Ovary (tissue), 3 donors: ENCODE measurements at regions not wholly inside any gene's neighbourhood (a gene's known extent, or its start where the extent isn't known, plus 50 kb on each side); places are given as distances from the start of the nearest gene placed in this dataset.

ENCODE experiments used
- CTCF ChIP-seq, 3 donors: fragments of 450-650 bp in 2 of 3; fragments of 200-600 bp in 1 of 3; IDR thresholded peaks; one replicate each; pipeline versions ENCODE4 v1.5.1 to v1.8.0; 2016 to 2022; ENCODE audit warnings: antibody characterized with exemption in 3 of 3, mild to moderate bottlenecking in 1 of 3
- EP300 ChIP-seq: sonication (generic); formaldehyde crosslinking; IDR thresholded peaks from one replicate; pipeline ENCODE4 v1.6.1; 2017; ENCODE audit warnings: antibody characterized with exemption
- donor health status: DM: no; HTN: no; CAD: no.

- TF ChIP-seq CTCF (IDR thresholded peaks at IDR 0.05) (no peak), EP300 (no peak)
Observed at GRCh38 chr3:89625945-89626344, 518.5 kb downstream of the EPHA3 start.
